C4-2B (cell line): ENCODE measurements at regions not wholly inside any gene's neighbourhood (a gene's known extent, or its start where the extent isn't known, plus 50 kb on each side); places are given as distances from the start of the nearest gene placed in this dataset.

Source experiments
- CTCF ChIP-seq: fragments of 450-650 bp; conservative IDR thresholded peaks from 2 replicates; pipeline ENCODE4 v1.5.1; 2017; ENCODE audit warnings: mild to moderate bottlenecking
- ZFX ChIP-seq: fragments of 450-650 bp; IDR thresholded peaks from 2 replicates; pipeline ENCODE4 v1.6.1; 2017

GRCh38 chr11:25214535-25215176 is 717.8 kb downstream of the LUZP2 start:
- TF ChIP-seq CTCF (no peak), ZFX (no peak)
